ENCODE measurements at regions not wholly inside any gene's neighbourhood (a gene's known extent, or its start where the extent isn't known, plus 50 kb on each side); places are given as distances from the start of the nearest gene placed in this dataset.
A peak's percentile ranks its signal among the peaks of the same experiment; 100 is the strongest.
"Not testable (repeated sequence)": the region's sequence is repeated elsewhere in the genome, so short reads cannot be mapped to it uniquely, and the experiment has no call there.

GRCh38 chr4:150009533-150009932 is 68.7 kb upstream of the DCLK2 start:
- DNase-seq (ENCODE audit: low read depth) = no peak
- TF ChIP-seq CTCF (IDR thresholded peaks at IDR 0.05; ENCODE audit: insufficient read depth, low read depth, low read length, missing control alignments) = no peak

GRCh38 chr4:150010525-150011126 is 67.6 kb upstream of the DCLK2 start:
- peak; percentile 44 for DNase-seq (ENCODE audit: low read depth)
- no peak overlapping the region for H3K4me3 ChIP-seq (ENCODE audit: low read depth, low read length)
- peak; percentile 44 for TF ChIP-seq CTCF (IDR thresholded peaks at IDR 0.05; ENCODE audit: insufficient read depth, low read depth, low read length, missing control alignments)

More at GRCh38 chr4:150009533-150009932, 68.7 kb upstream of the DCLK2 start:
- no peak overlapping the region for H3K4me3 ChIP-seq (ENCODE audit: low read depth, low read length)

GRCh38 chr4:150012851-150013360 is 65.3 kb upstream of the DCLK2 start:
- H3K4me3 ChIP-seq (ENCODE audit: low read depth, low read length) = no peak overlapping the region
- no peak for DNase-seq (ENCODE audit: low read depth)
- no peak for TF ChIP-seq CTCF (IDR thresholded peaks at IDR 0.05; ENCODE audit: insufficient read depth, low read depth, low read length, missing control alignments)

GRCh38 chr4:150015910-150016309 is 62.3 kb upstream of the DCLK2 start:
- not testable (repeated sequence) for H3K4me3 ChIP-seq (ENCODE audit: low read depth, low read length); DNase-seq (ENCODE audit: low read depth)

- not testable (repeated sequence) for H3K4me3 ChIP-seq (ENCODE audit: low read depth, low read length); DNase-seq (ENCODE audit: low read depth)
Measured at GRCh38 chr4:150016621-150017020, 61.6 kb upstream of the DCLK2 start.

GRCh38 chr4:150018257-150018656 is 60.0 kb upstream of the DCLK2 start:
- TF ChIP-seq CTCF (IDR thresholded peaks at IDR 0.05; ENCODE audit: insufficient read depth, low read depth, low read length, missing control alignments) = no peak
- DNase-seq (ENCODE audit: low read depth) = no peak
- no peak overlapping the region for H3K4me3 ChIP-seq (ENCODE audit: low read depth, low read length)

- no peak overlapping the region for H3K4me3 ChIP-seq (ENCODE audit: low read depth, low read length)
- DNase-seq (ENCODE audit: low read depth) = no peak
- TF ChIP-seq CTCF (IDR thresholded peaks at IDR 0.05; ENCODE audit: insufficient read depth, low read depth, low read length, missing control alignments) = no peak
Measured at GRCh38 chr4:150021483-150021882, 56.8 kb upstream of the DCLK2 start.

- TF ChIP-seq CTCF (IDR thresholded peaks at IDR 0.05; ENCODE audit: insufficient read depth, low read depth, low read length, missing control alignments) = no peak
- DNase-seq (ENCODE audit: low read depth) = no peak
- no peak overlapping the region for H3K4me3 ChIP-seq (ENCODE audit: low read depth, low read length)
Measured at GRCh38 chr4:150023489-150023888, 54.8 kb upstream of the DCLK2 start.

- DNase-seq (ENCODE audit: low read depth) = not testable (repeated sequence)
Measured at GRCh38 chr4:150026987-150027386, 51.3 kb upstream of the DCLK2 start.

More at GRCh38 chr4:150026987-150027386, 51.3 kb upstream of the DCLK2 start:
- not testable (repeated sequence) for H3K4me3 ChIP-seq (ENCODE audit: low read depth, low read length)
